Natural killer cell (primary cell): ENCODE measurements at regions not wholly inside any gene's neighbourhood (a gene's known extent, or its start where the extent isn't known, plus 50 kb on each side); places are given as distances from the start of the nearest gene placed in this dataset.

ENCODE experiments used
- ATAC-seq, 3 donors: fragments of 150-1000 bp in 2 of 3; fragments of 200-7000 bp in 1 of 3; cut with Tn5 transposase; 1 replicate in 1 of 3; 2 replicates in 2 of 3; pipeline ENCODE4 v1.10.0; 2021; ENCODE audit warnings: mild to moderate bottlenecking in 2 of 3, moderate library complexity in 2 of 3
- DNase-seq, 2 donors: peaks; one replicate each; pipeline versions ENCODE4 v3.0.0 to v3.0.0-alpha.2; 2013 to 2021; ENCODE audit warnings: mixed read lengths in 1 of 2
- H3K27ac ChIP-seq: one replicate; pipeline ENCODE4 v1.5.1; 2013; ENCODE audit warnings: mild to moderate bottlenecking, low read length
- H3K27me3 ChIP-seq: one replicate; pipeline ENCODE4 v1.6.1; 2013; ENCODE audit warnings: low read length; ENCODE audit not compliant: control insufficient read depth, insufficient read depth
- H3K36me3 ChIP-seq: one replicate; pipeline ENCODE4 v1.6.1; 2013; ENCODE audit warnings: low read length; ENCODE audit not compliant: control insufficient read depth, insufficient read depth
- H3K4me1 ChIP-seq: one replicate; pipeline ENCODE4 v1.6.1; 2013; ENCODE audit warnings: low read length; ENCODE audit not compliant: control insufficient read depth, insufficient read depth
- H3K4me3 ChIP-seq: one replicate; pipeline ENCODE4 v1.5.1; 2013; ENCODE audit warnings: low read length
- H3K9me3 ChIP-seq: one replicate; pipeline ENCODE4 v1.6.1; 2013; ENCODE audit warnings: low read length; ENCODE audit not compliant: control insufficient read depth, insufficient read depth
- H3K27ac Mint-ChIP-seq, 2 donors: one replicate each; pipeline ENCODE4 v1.8.0; 2022; ENCODE audit warnings: mild to moderate bottlenecking in 2 of 2, mixed read lengths in 2 of 2, moderate library complexity in 1 of 2
- H3K27me3 Mint-ChIP-seq, 2 donors: one replicate each; pipeline ENCODE4 v1.8.0; 2022; ENCODE audit warnings: low read depth in 2 of 2, mixed read lengths in 2 of 2
- H3K36me3 Mint-ChIP-seq: one replicate; pipeline ENCODE4 v1.8.0; 2022; ENCODE audit warnings: mixed read lengths
- H3K4me1 Mint-ChIP-seq, 2 donors: one replicate each; pipeline ENCODE4 v1.8.0; 2022; ENCODE audit warnings: mixed read lengths in 2 of 2
- H3K4me3 Mint-ChIP-seq: one replicate; pipeline ENCODE4 v1.8.0; 2022; ENCODE audit warnings: mild to moderate bottlenecking, moderate library complexity, mixed read lengths
- H3K9me3 Mint-ChIP-seq, 2 donors: one replicate each; pipeline ENCODE4 v1.8.0; 2022; ENCODE audit warnings: mixed read lengths in 2 of 2
- CTCF ChIP-seq: fragments of 200-600 bp; IDR thresholded peaks from one replicate; pipeline ENCODE4 v1.8.0; 2022; ENCODE audit warnings: antibody characterized with exemption
- WGBS: methylation state at CpG from one replicate; pipeline ENCODE4 v1.1.7; 2013; ENCODE audit warnings: missing lambda C conversion rate; ENCODE audit not compliant: insufficient coverage; 5-methylcytosine and 5-hydroxymethylcytosine counted together
- intact Hi-C: fragments of 100-400 bp; cut with micrococcal nuclease; formaldehyde crosslinking; loops from one replicate; pipeline ENCODE4 v1.14.2; 2022

GRCh38 chr1:181179987-181180365 lies 91.5 kb downstream of the IER5 start:
- peak in 1 of 3 donors; percentile 50 for ATAC-seq
- Histone ChIP-seq H3K4me1 (no peaks in the 10 kb centered on the region), H3K4me3 (no peak overlapping the region), H3K9me3 (no peaks in the 10 kb centered on the region), H3K27ac (no peak overlapping the region), H3K27me3 (no peaks in the 10 kb centered on the region), H3K36me3 (no peaks in the 10 kb centered on the region)
- H3K27me3 Mint-ChIP-seq = peaks cover 8 to 20% of the 10 kb centered on the region in 2 donors
- H3K4me1 Mint-ChIP-seq = no peaks in the 10 kb centered on the region
- peak in 1 of 2 donors; percentile 75 for DNase-seq
- intact Hi-C loops = no loop called here
- TF ChIP-seq CTCF = no peak
- H3K9me3 Mint-ChIP-seq = no peaks in the 10 kb centered on the region
- WGBS = 19% methylated on average over 6 of the region's 6 CpGs
- no peaks in the 10 kb centered on the region for H3K36me3 Mint-ChIP-seq
- no peak overlapping the region for H3K4me3 Mint-ChIP-seq
- H3K27ac Mint-ChIP-seq = no peak overlapping the region

GRCh38 chr1:181180407-181181031 lies 92.0 kb downstream of the IER5 start:
- H3K27ac ChIP-seq = no peak overlapping the region
- WGBS = 58% methylated on average over 11 of the region's 11 CpGs
- Mint-ChIP-seq H3K36me3 (no peaks in the 10 kb centered on the region), H3K4me1 (no peaks in the 10 kb centered on the region), H3K27ac (no peak overlapping the region), H3K4me3 (no peak overlapping the region), H3K9me3 (no peaks in the 10 kb centered on the region), H3K27me3 (peaks cover 12 to 25% of the 10 kb centered on the region in 2 donors)
- H3K36me3 ChIP-seq = no peaks in the 10 kb centered on the region
- no peak for TF ChIP-seq CTCF
- no peaks in the 10 kb centered on the region for H3K9me3 ChIP-seq
- DNase-seq (no peak), ATAC-seq (no peak)
- intact Hi-C loops = no loop called here
- H3K27me3 ChIP-seq = no peaks in the 10 kb centered on the region
- no peaks in the 10 kb centered on the region for H3K4me1 ChIP-seq
- no peak overlapping the region for H3K4me3 ChIP-seq

- H3K4me1 Mint-ChIP-seq = no peaks in the 10 kb centered on the region
- intact Hi-C loops = no loop called here
- no peak for TF ChIP-seq CTCF
- ATAC-seq (no peak), DNase-seq (no peak)
- H3K27me3 ChIP-seq = no peaks in the 10 kb centered on the region
- no peaks in the 10 kb centered on the region for H3K4me1 ChIP-seq
- H3K9me3 ChIP-seq = no peaks in the 10 kb centered on the region
- H3K27ac Mint-ChIP-seq = no peak overlapping the region
- H3K4me3 ChIP-seq = no peak overlapping the region
- H3K36me3 Mint-ChIP-seq = no peaks in the 10 kb centered on the region
- H3K4me3 Mint-ChIP-seq = no peak overlapping the region
- peaks cover 19 to 40% of the 10 kb centered on the region in 2 donors for H3K27me3 Mint-ChIP-seq
- H3K9me3 Mint-ChIP-seq = no peaks in the 10 kb centered on the region
- no peak overlapping the region for H3K27ac ChIP-seq
- H3K36me3 ChIP-seq = no peaks in the 10 kb centered on the region
- WGBS = 87% methylated on average over 11 of the region's 11 CpGs
Measured at GRCh38 chr1:181181792-181182585, 93.5 kb downstream of the IER5 start.
